Mesenchymal stem cell (in vitro differentiated cells and primary cell): ENCODE measurements at regions not wholly inside any gene's neighbourhood (a gene's known extent, or its start where the extent isn't known, plus 50 kb on each side); places are given as distances from the start of the nearest gene placed in this dataset.

Source experiments
- DNase-seq: peaks from one replicate; pipeline ENCODE4 v3.0.0-alpha.2; 2013
- H2AFZ ChIP-seq: one replicate; pipeline ENCODE4 v1.6.1; 2013; ENCODE audit warnings: low read depth, mild to moderate bottlenecking, control low read depth, inconsistent platforms, low read length, moderate library complexity
- H2AK5ac ChIP-seq: 2 replicates; pipeline ENCODE4 v1.6.1; 2013; ENCODE audit warnings: low read length, moderate library complexity, mild to moderate bottlenecking, inconsistent platforms; ENCODE audit not compliant: severe bottlenecking
- H2BK120ac ChIP-seq: one replicate; pipeline ENCODE4 v1.6.1; 2013; ENCODE audit warnings: low read depth, mild to moderate bottlenecking, inconsistent platforms, low read length, moderate library complexity
- H2BK12ac ChIP-seq, 2 experiments: one replicate each; pipeline ENCODE4 v1.6.1; 2013; ENCODE audit warnings: inconsistent platforms in 2 of 2, low read length in 2 of 2, mild to moderate bottlenecking in 2 of 2, moderate library complexity in 2 of 2, control low read depth in 1 of 2
- H2BK15ac ChIP-seq: one replicate; pipeline ENCODE4 v1.6.1; 2013; ENCODE audit warnings: mild to moderate bottlenecking, low read depth, inconsistent platforms; ENCODE audit not compliant: poor library complexity, severe bottlenecking
- H2BK5ac ChIP-seq: 2 replicates; pipeline ENCODE4 v1.6.1; 2013; ENCODE audit warnings: low read depth, mild to moderate bottlenecking, low read length, control low read depth, inconsistent platforms; ENCODE audit not compliant: poor library complexity, severe bottlenecking
- H3K14ac ChIP-seq, 2 experiments: one replicate each; pipeline ENCODE4 v1.6.1; 2013; ENCODE audit warnings: inconsistent platforms in 2 of 2, low read length in 2 of 2, control low read depth in 1 of 2, mild to moderate bottlenecking in 1 of 2, moderate library complexity in 1 of 2
- H3K18ac ChIP-seq, 2 experiments: one replicate each; pipeline ENCODE4 v1.6.1; 2013; ENCODE audit warnings: inconsistent platforms in 2 of 2, low read length in 2 of 2, control low read depth in 1 of 2, low read depth in 1 of 2, mild to moderate bottlenecking in 1 of 2
- H3K23ac ChIP-seq, 2 experiments: one replicate each; pipeline ENCODE4 v1.6.1; 2013; ENCODE audit warnings: inconsistent platforms in 2 of 2, low read length in 2 of 2, mild to moderate bottlenecking in 2 of 2, moderate library complexity in 2 of 2, control low read depth in 1 of 2
- H3K27ac ChIP-seq: 2 replicates; pipeline ENCODE4 v1.5.1; 2013; ENCODE audit warnings: mild to moderate bottlenecking, moderate library complexity, low read length, control low read depth, inconsistent platforms; ENCODE audit not compliant: poor library complexity, severe bottlenecking
- H3K27me3 ChIP-seq, 2 experiments: 2 replicates each; pipeline versions ENCODE4 v1.6.1 to v1.7.0; 2013; ENCODE audit warnings: low read length in 2 of 2, mild to moderate bottlenecking in 2 of 2, moderate library complexity in 2 of 2, control low read depth in 1 of 2, inconsistent platforms in 1 of 2; ENCODE audit not compliant: control insufficient read depth in 1 of 2, insufficient read depth in 1 of 2
- H3K36me3 ChIP-seq, 2 experiments: 2 replicates each; pipeline versions ENCODE4 v1.6.1 to v1.7.0; 2013; ENCODE audit warnings: low read length in 2 of 2, control low read depth in 1 of 2, inconsistent platforms in 1 of 2, low read depth in 1 of 2, mild to moderate bottlenecking in 1 of 2; ENCODE audit not compliant: insufficient read depth in 2 of 2, control insufficient read depth in 1 of 2
- H3K4ac ChIP-seq, 2 experiments: one replicate each; pipeline ENCODE4 v1.6.1; 2013; ENCODE audit warnings: inconsistent platforms in 2 of 2, low read length in 2 of 2, mild to moderate bottlenecking in 2 of 2, moderate library complexity in 2 of 2, control low read depth in 1 of 2, low read depth in 1 of 2
- H3K4me1 ChIP-seq: 2 replicates; pipeline ENCODE4 v1.6.1; 2013; ENCODE audit warnings: low read depth, low read length, control low read depth; ENCODE audit not compliant: control insufficient read depth, insufficient read depth
- H3K4me2 ChIP-seq: 2 replicates; pipeline ENCODE4 v1.6.1; 2013; ENCODE audit warnings: low read length, mild to moderate bottlenecking, inconsistent platforms; ENCODE audit not compliant: poor library complexity, severe bottlenecking
- H3K4me3 ChIP-seq, 2 experiments: 2 replicates each; pipeline versions ENCODE4 v1.5.1 to v1.7.0; 2013; ENCODE audit warnings: low read length in 2 of 2, mild to moderate bottlenecking in 2 of 2, control low read depth in 1 of 2, low read depth in 1 of 2; ENCODE audit not compliant: insufficient read depth in 1 of 2
- H3K79me1 ChIP-seq: replicated peaks from 2 replicates; pipeline ENCODE4 v1.6.1; 2013; ENCODE audit warnings: mild to moderate bottlenecking, control low read depth, low read length, inconsistent platforms; ENCODE audit not compliant: poor library complexity, severe bottlenecking
- H3K9ac ChIP-seq: 2 replicates; pipeline ENCODE4 v1.7.0; 2013; ENCODE audit warnings: mild to moderate bottlenecking, low read length, moderate library complexity
- H3K9me3 ChIP-seq: 2 replicates; pipeline ENCODE4 v1.7.0; 2013; ENCODE audit warnings: mild to moderate bottlenecking, low read length; ENCODE audit not compliant: control insufficient read depth
- H4K8ac ChIP-seq: one replicate; pipeline ENCODE4 v1.6.1; 2013; ENCODE audit warnings: inconsistent platforms, mild to moderate bottlenecking, low read length, moderate library complexity
- H4K91ac ChIP-seq: one replicate; pipeline ENCODE4 v1.6.1; 2013; ENCODE audit warnings: mild to moderate bottlenecking, low read length, inconsistent platforms
- WGBS: methylation state at CpG from one replicate; pipeline ENCODE4 v1.1.7; 2013; ENCODE audit warnings: mixed read lengths; 5-methylcytosine and 5-hydroxymethylcytosine counted together

DNA sequence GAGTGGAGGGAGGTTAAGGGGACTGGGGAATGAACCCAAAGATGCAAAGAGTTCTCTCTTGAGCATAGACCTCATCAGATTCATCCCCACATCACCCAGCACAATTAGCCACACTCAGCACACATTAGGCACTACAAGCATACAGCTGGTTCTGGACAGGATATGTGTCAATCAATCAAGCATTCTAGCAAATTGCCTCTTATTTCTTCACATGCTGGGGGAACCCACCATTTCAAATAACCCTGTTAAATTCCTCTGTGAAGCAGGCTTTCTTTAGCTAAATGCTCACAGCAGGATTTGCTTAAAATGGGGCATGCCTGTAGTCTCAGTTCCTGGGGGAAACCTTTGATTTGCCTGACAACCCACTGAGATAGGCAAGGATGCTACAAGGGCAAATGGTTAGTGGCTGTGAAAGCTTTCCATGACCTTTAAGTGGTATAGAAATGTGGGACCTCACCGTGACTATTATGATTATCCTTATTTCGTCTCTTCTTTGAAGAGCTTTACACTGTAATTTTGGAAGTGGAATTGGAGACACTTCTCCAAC lies 193.4 kb upstream of the ZMIZ1 start:
- Histone ChIP-seq H2BK120ac (no peak overlapping the region), H3K18ac (no peak overlapping the region), H3K79me1 (no peaks in the 10 kb centered on the region), H3K4ac (no peak overlapping the region), H3K27me3 (peaks cover 0 to 4% of the 10 kb centered on the region in 2 experiments), H4K91ac (no peak overlapping the region), H3K4me1 (no peaks in the 10 kb centered on the region), H3K14ac (no peak overlapping the region), H3K9ac (no peak overlapping the region), H2AK5ac (no peak overlapping the region), H2AFZ (no peak overlapping the region), H3K9me3 (peaks cover 26% of the 10 kb centered on the region), H3K4me3 (no peak overlapping the region), H4K8ac (no peak overlapping the region), H2BK12ac (no peak overlapping the region), H3K27ac (no peak overlapping the region), H2BK15ac (no peak overlapping the region), H3K4me2 (no peak overlapping the region), H3K23ac (no peak overlapping the region), H2BK5ac (no peak overlapping the region), H3K36me3 (no peaks in the 10 kb centered on the region)
- no peak for DNase-seq
- WGBS, result 71% methylated on average over 1 of the region's 2 CpGs

DNA sequence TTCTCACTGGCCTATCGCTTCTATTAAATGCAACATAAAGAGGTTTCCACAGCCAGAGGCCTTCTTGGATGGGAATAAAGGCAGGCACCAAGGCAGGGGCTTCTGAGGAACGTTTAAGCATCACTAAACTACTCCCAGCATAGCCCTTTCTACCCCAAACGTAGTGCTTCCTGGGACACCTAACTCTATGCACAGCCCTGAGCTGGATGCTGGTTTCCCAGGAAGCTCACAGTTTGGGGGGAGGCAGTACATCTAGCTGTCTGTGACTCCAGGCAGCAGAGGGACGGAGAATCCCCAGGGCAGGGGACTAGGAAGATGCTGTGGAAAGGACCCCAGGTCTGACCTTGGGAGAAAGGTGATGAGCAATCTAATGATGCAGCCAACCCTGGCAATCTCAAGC lies 192.8 kb upstream of the ZMIZ1 start:
- Histone ChIP-seq H2AK5ac (no peak overlapping the region), H3K4me2 (no peak overlapping the region), H2BK120ac (no peak overlapping the region), H4K8ac (no peak overlapping the region), H3K9ac (no peak overlapping the region), H3K79me1 (no peaks in the 10 kb centered on the region), H3K27me3 (peaks cover 0 to 4% of the 10 kb centered on the region in 2 experiments), H4K91ac (no peak overlapping the region), H3K14ac (no peak overlapping the region), H3K4me3 (no peak overlapping the region), H3K4ac (no peak overlapping the region), H2BK15ac (no peak overlapping the region), H2AFZ (no peak overlapping the region), H3K36me3 (no peaks in the 10 kb centered on the region), H3K23ac (no peak overlapping the region), H2BK5ac (no peak overlapping the region), H3K27ac (no peak overlapping the region), H3K18ac (no peak overlapping the region), H2BK12ac (no peak overlapping the region), H3K9me3 (peaks cover 26% of the 10 kb centered on the region), H3K4me1 (no peaks in the 10 kb centered on the region)
- no peak for DNase-seq
- 44% methylated on average over 4 of the region's 4 CpGs for WGBS

DNA sequence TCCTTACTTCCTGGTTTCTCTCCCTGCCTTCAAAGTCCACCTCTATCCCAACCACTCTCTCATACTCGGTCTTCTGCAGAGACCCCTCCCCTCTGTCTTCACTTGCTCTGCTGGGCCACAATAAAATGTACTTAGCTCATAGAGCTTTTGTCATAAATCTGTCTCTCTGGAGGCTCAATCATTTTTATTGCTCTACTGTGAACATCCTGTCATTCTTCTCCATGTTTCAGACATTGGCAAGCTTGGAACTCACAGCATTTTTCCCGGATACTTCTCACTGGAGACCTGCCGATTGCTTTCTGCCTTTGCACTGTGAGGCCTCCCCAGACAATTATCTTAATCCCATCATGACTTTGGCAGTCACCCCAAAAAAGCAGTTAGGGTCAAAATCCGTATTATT lies 192.3 kb upstream of the ZMIZ1 start:
- no peak for DNase-seq
- Histone ChIP-seq H2BK5ac (no peak overlapping the region), H3K27me3 (peaks cover 0 to 4% of the 10 kb centered on the region in 2 experiments), H4K8ac (no peak overlapping the region), H2AFZ (no peak overlapping the region), H3K23ac (no peak overlapping the region), H2BK120ac (no peak overlapping the region), H2AK5ac (no peak overlapping the region), H3K14ac (no peak overlapping the region), H3K4me2 (no peak overlapping the region), H2BK12ac (no peak overlapping the region), H3K36me3 (no peaks in the 10 kb centered on the region), H3K27ac (no peak overlapping the region), H3K4me1 (no peaks in the 10 kb centered on the region), H3K4ac (no peak overlapping the region), H3K4me3 (no peak overlapping the region), H4K91ac (no peak overlapping the region), H3K9me3 (peaks cover 26% of the 10 kb centered on the region), H3K79me1 (no peaks in the 10 kb centered on the region), H3K18ac (no peak overlapping the region), H2BK15ac (no peak overlapping the region), H3K9ac (no peak overlapping the region)
- 62% methylated on average over 4 of the region's 4 CpGs for WGBS

DNA sequence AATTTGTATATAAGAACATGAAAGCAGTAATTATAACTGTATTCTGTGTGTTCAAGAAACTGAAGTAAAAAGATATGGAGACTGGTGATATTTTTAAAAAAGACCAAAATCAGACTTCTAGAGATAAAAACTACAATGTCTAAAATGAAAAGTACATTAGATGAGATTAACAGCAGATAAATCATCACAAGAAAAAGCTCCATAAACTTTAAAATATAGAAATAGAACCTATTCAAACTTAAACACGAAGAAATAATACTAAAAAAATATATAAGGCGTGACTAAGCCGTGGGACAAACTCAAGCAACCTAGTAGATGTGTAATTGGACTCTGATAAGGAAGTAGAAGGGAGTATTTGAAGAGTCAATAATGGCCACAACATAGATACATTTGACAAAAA lies 189.1 kb upstream of the ZMIZ1 start:
- Histone ChIP-seq H2BK15ac (no peak overlapping the region), H3K36me3 (no peaks in the 10 kb centered on the region), H3K9ac (no peak overlapping the region), H3K9me3 (peaks cover 26% of the 10 kb centered on the region), H2AFZ (no peak overlapping the region), H2BK5ac (no peak overlapping the region), H2AK5ac (no peak overlapping the region), H3K27me3 (peaks cover 0 to 4% of the 10 kb centered on the region in 2 experiments), H3K23ac (no peak overlapping the region), H4K91ac (no peak overlapping the region), H3K4me2 (no peak overlapping the region), H3K4me1 (no peaks in the 10 kb centered on the region), H3K27ac (no peak overlapping the region), H3K4ac (no peak overlapping the region), H3K18ac (no peak overlapping the region), H2BK12ac (no peak overlapping the region), H4K8ac (no peak overlapping the region), H3K14ac (no peak overlapping the region), H2BK120ac (no peak overlapping the region), H3K79me1 (no peaks in the 10 kb centered on the region), H3K4me3 (no peak overlapping the region)
- no peak for DNase-seq
- no CpG with 5 or more reads among the region's 3 CpGs for WGBS
